Posterior cingulate gyrus (tissue), 11 donors: ENCODE measurements at regions not wholly inside any gene's neighbourhood (a gene's known extent, or its start where the extent isn't known, plus 50 kb on each side); places are given as distances from the start of the nearest gene placed in this dataset.
"Not testable (repeated sequence)": the region's sequence is repeated elsewhere in the genome, so short reads cannot be mapped to it uniquely, and the experiment has no call there.

Experiments
- DNase-seq, 10 donors: peaks; one replicate each; pipeline versions ENCODE4 v3.0.0 to v3.0.0-alpha.2; 2020 to 2021; ENCODE audit warnings: mixed read lengths in 3 of 10
- intact Hi-C: fragments of 100-400 bp; cut with DNase I; formaldehyde crosslinking; loops from one replicate; pipeline ENCODE4 v1.15.1; 2023

GRCh38 chr6:6857528-6857927 is 250.2 kb upstream of the RREB1 start:
- intact Hi-C loops = no loop called here
- DNase-seq = no peak

- intact Hi-C loops = no loop called here
- no peak for DNase-seq
These were observed 249.2 kb upstream of the RREB1 start for GRCh38 chr6:6858533-6858982.

- no peak for DNase-seq
- intact Hi-C loops = no loop called here
These were observed 248.7 kb upstream of the RREB1 start for GRCh38 chr6:6859105-6859504.

GRCh38 chr6:6859722-6860121 is 248.0 kb upstream of the RREB1 start:
- DNase-seq = no peak
- intact Hi-C loops = no loop called here

- DNase-seq = no peak
- intact Hi-C loops = no loop called here
These were observed 246.9 kb upstream of the RREB1 start for GRCh38 chr6:6860863-6861262.

- no peak for DNase-seq
- intact Hi-C loops = no loop called here
These were observed 246.3 kb upstream of the RREB1 start for GRCh38 chr6:6861351-6861894.

GRCh38 chr6:6861995-6862394 is 245.8 kb upstream of the RREB1 start:
- DNase-seq = no peak

GRCh38 chr6:6863970-6864639 is 243.7 kb upstream of the RREB1 start:
- no peak for DNase-seq

More at GRCh38 chr6:6861995-6862394, 245.8 kb upstream of the RREB1 start:
- intact Hi-C loops = no loop called here

GRCh38 chr6:6865611-6866010 is 242.2 kb upstream of the RREB1 start:
- intact Hi-C loops = no loop called here
- DNase-seq = no peak

More at GRCh38 chr6:6863970-6864639, 243.7 kb upstream of the RREB1 start:
- intact Hi-C loops = no loop called here

GRCh38 chr6:6866656-6867403 is 240.9 kb upstream of the RREB1 start:
- intact Hi-C loops = no loop called here
- DNase-seq = no peak

GRCh38 chr6:6867404-6867799 is 240.4 kb upstream of the RREB1 start:
- intact Hi-C loops = no loop called here
- no peak for DNase-seq

GRCh38 chr6:6869094-6869493 is 238.7 kb upstream of the RREB1 start:
- intact Hi-C loops = no loop called here
- DNase-seq = no peak

GRCh38 chr6:6870921-6871320 is 236.8 kb upstream of the RREB1 start:
- intact Hi-C loops = no loop called here

GRCh38 chr6:6872459-6873344 is 235.1 kb upstream of the RREB1 start:
- intact Hi-C loops = no loop called here
- no peak for DNase-seq

More at GRCh38 chr6:6870921-6871320, 236.8 kb upstream of the RREB1 start:
- DNase-seq = no peak

- intact Hi-C loops = no loop called here
These were observed 234.0 kb upstream of the RREB1 start for GRCh38 chr6:6873778-6874177.

GRCh38 chr6:6875818-6876470 is 231.8 kb upstream of the RREB1 start:
- DNase-seq = no peak
- intact Hi-C loops = no loop called here

More at GRCh38 chr6:6873778-6874177, 234.0 kb upstream of the RREB1 start:
- DNase-seq = peak in 1 of 10 donors; percentile 38

GRCh38 chr6:6877792-6878191 is 230.0 kb upstream of the RREB1 start:
- intact Hi-C loops, DNase-seq: not testable (repeated sequence)

- intact Hi-C loops = no loop called here
- DNase-seq = no peak
These were observed 228.7 kb upstream of the RREB1 start for GRCh38 chr6:6878887-6879585.

- DNase-seq, intact Hi-C loops: not testable (repeated sequence)
These were observed 228.2 kb upstream of the RREB1 start for GRCh38 chr6:6879586-6879974.
